Nephron progenitor cell (in vitro differentiated cells): ENCODE measurements at regions not wholly inside any gene's neighbourhood (a gene's known extent, or its start where the extent isn't known, plus 50 kb on each side); places are given as distances from the start of the nearest gene placed in this dataset.

Experiments used
- DNase-seq: peaks from one replicate; pipeline ENCODE4 v3.0.0; 2021
- H3K27ac Mint-ChIP-seq: 2 replicates; pipeline ENCODE4 v1.8.0; 2021; ENCODE audit warnings: mild to moderate bottlenecking, moderate library complexity, mixed read lengths
- H3K27me3 Mint-ChIP-seq: 2 replicates; pipeline ENCODE4 v1.8.0; 2021; ENCODE audit warnings: mild to moderate bottlenecking, low read depth, mixed read lengths; ENCODE audit not compliant: poor library complexity
- H3K36me3 Mint-ChIP-seq: 2 replicates; pipeline ENCODE4 v1.8.0; 2021; ENCODE audit warnings: low read depth, mixed read lengths
- H3K4me1 Mint-ChIP-seq: 2 replicates; pipeline ENCODE4 v1.8.0; 2021; ENCODE audit warnings: mixed read lengths
- H3K4me3 Mint-ChIP-seq: 2 replicates; pipeline ENCODE4 v1.8.0; 2021; ENCODE audit warnings: mild to moderate bottlenecking, moderate library complexity, mixed read lengths
- H3K9me3 Mint-ChIP-seq: 2 replicates; pipeline ENCODE4 v1.8.0; 2021; ENCODE audit warnings: mild to moderate bottlenecking, moderate library complexity, mixed read lengths
- TF ChIP-seq, protein P1 (sequence below): fragments of 200-600 bp; sonication (generic); IDR thresholded peaks from 2 replicates; pipeline ENCODE4 v1.5.0; 2021; ENCODE audit warnings: antibody characterized with exemption

DNA sequence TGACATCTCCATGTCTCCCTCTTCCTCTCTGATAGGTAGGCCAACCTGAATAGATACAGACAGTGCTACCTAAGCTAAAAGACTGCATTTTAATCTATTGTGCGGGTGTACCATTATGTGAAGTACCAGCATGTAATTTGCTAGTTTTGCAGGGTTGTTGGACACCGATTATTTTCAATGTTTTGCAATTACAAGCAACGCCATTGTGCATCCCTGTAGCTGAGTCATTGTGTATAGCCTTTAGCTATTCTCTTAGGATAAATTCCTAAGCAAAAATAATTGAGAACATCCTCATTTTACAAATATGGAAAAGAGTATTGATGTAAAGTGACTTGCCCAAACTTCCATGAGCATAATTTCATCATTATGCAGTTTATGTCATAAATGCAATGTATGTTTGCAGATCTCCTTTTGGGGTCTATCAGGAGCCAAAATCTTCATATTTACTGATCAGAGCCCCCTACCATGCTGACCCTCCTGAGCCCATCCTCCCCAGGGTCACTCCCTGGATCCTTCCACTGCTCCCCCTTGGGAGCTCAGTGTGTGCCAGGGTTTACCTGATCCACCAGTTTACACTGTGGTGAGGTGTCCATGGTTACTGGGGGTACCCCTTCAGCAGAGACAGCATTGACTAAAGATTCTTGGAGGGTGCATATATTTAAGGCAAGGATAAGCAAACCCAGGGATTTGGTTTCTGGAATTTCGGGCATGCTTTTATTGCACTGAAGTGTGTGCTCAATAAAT, 80.6 kb downstream of the CCDC185 start:
- DNase-seq = no peak
- no peak overlapping the region for H3K4me3 Mint-ChIP-seq
- H3K4me1 Mint-ChIP-seq = peaks cover 37% of the 10 kb centered on the region
- H3K9me3 Mint-ChIP-seq = peaks cover 12% of the 10 kb centered on the region
- no peak overlapping the region for H3K27ac Mint-ChIP-seq
- peaks cover 23% of the 10 kb centered on the region for H3K27me3 Mint-ChIP-seq
- no peaks in the 10 kb centered on the region for H3K36me3 Mint-ChIP-seq
- TF ChIP-seq, protein P1, sequence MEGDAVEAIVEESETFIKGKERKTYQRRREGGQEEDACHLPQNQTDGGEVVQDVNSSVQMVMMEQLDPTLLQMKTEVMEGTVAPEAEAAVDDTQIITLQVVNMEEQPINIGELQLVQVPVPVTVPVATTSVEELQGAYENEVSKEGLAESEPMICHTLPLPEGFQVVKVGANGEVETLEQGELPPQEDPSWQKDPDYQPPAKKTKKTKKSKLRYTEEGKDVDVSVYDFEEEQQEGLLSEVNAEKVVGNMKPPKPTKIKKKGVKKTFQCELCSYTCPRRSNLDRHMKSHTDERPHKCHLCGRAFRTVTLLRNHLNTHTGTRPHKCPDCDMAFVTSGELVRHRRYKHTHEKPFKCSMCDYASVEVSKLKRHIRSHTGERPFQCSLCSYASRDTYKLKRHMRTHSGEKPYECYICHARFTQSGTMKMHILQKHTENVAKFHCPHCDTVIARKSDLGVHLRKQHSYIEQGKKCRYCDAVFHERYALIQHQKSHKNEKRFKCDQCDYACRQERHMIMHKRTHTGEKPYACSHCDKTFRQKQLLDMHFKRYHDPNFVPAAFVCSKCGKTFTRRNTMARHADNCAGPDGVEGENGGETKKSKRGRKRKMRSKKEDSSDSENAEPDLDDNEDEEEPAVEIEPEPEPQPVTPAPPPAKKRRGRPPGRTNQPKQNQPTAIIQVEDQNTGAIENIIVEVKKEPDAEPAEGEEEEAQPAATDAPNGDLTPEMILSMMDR = no peak

DNA sequence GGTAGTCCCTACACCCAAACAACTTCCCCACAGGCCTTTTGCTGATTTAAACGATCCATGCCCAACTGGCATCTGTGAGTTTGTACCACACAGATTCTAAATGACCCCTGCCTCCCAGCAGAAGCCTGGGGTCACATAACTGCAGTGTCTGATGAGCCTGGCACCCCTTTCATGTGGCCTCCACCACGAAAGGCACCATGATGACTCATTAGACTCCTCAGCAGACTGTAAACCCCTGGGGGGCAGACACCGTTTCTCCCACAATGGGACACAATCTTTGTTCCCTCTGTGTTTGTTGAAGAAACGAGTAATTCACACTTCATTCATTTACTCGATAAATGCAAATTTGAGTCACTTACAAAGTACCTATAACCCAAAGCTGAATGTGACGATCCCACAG, 81.6 kb downstream of the CCDC185 start:
- H3K27ac Mint-ChIP-seq = no peak overlapping the region
- no peak overlapping the region for H3K4me3 Mint-ChIP-seq
- H3K4me1 Mint-ChIP-seq = peaks cover 32% of the 10 kb centered on the region
- peaks cover 20% of the 10 kb centered on the region for H3K27me3 Mint-ChIP-seq
- H3K36me3 Mint-ChIP-seq = no peaks in the 10 kb centered on the region
- TF ChIP-seq, protein P1 = no peak
- no peak for DNase-seq
- H3K9me3 Mint-ChIP-seq = peaks cover 12% of the 10 kb centered on the region

DNA sequence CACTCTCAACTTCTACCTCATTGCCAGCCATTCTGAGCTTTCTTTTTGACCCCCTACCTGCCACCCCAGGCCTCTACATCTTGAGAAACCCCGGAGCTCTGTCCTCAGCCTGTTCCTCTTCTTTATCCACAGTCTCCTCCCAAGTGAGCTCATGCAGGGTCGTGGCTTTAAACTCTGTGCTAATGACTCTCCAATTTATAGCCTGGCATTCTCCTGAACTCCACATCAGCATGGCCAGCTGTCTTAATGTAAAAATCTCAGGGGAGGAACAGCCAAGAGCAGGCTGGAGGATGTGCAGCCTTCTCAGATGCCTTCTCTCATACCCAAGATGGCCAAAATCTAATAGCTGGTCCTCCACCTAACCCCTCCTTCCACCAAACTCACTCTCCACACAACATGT, 84.2 kb downstream of the CCDC185 start:
- TF ChIP-seq, protein P1 = no peak
- no peak for DNase-seq
- Mint-ChIP-seq H3K9me3 (peaks cover under 1% of the 10 kb centered on the region), H3K36me3 (no peaks in the 10 kb centered on the region), H3K27ac (peak overlapping the region; percentile 14), H3K4me3 (no peak overlapping the region), H3K4me1 (peaks cover 42% of the 10 kb centered on the region), H3K27me3 (peaks cover 16% of the 10 kb centered on the region)

DNA sequence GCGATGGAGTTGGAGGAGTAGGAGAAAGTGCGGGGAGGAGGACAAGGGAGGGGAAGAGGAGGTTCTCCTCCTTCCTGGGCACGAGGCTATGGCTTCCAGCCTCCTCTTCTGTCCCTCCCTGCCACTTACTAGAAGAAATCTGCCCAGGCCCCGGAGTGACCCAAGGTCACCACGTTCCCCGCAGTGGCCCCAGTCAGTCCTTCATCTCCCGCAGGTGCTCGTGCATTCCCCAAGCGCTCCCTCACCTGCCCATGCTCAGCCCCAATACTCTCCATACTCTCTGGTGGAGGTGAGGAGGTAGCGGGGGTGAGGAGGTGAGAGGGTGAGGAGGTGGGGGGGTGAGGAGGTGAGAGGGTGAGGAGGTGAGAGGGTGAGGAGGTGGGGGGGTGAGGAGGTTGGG, 85.4 kb downstream of the CCDC185 start:
- no peak overlapping the region for H3K27ac Mint-ChIP-seq
- peaks cover 11% of the 10 kb centered on the region for H3K27me3 Mint-ChIP-seq
- no peaks in the 10 kb centered on the region for H3K9me3 Mint-ChIP-seq
- no peaks in the 10 kb centered on the region for H3K36me3 Mint-ChIP-seq
- H3K4me1 Mint-ChIP-seq = peaks cover 52% of the 10 kb centered on the region
- no peak for DNase-seq
- no peak overlapping the region for H3K4me3 Mint-ChIP-seq
- TF ChIP-seq, protein P1 = no peak

DNA sequence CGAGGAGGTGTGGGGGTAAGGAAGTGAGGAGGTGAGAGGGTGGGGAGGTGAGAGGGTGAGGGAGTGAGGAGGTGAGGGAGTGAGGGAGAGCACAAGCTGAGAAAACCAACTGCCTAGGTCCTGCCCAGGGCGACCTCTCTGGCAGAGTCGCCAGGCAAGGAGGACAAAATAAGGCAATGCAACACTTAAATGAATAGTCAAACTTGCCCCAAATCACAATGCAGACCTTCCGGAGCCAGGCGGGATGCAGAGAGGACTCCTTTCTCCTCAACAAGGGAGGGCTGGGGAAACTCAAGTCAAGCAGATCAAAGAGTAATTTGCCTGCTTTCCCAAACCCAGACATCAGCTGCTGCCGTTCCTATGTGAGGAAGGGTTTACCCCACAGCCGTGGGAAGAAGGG, 86.0 kb downstream of the CCDC185 start:
- Mint-ChIP-seq H3K27me3 (peaks cover 11% of the 10 kb centered on the region), H3K9me3 (no peaks in the 10 kb centered on the region), H3K4me1 (peaks cover 54% of the 10 kb centered on the region), H3K27ac (no peak overlapping the region), H3K4me3 (no peak overlapping the region), H3K36me3 (no peaks in the 10 kb centered on the region)
- no peak for DNase-seq
- TF ChIP-seq, protein P1 = no peak
